Activated CD8-positive, alpha-beta memory T cell treated with anti-CD3 and anti-CD28 coated beads, Interleukin-2, amount 50 U/mL, for 1 hour (primary cell): ENCODE measurements at regions not wholly inside any gene's neighbourhood (a gene's known extent, or its start where the extent isn't known, plus 50 kb on each side); places are given as distances from the start of the nearest gene placed in this dataset.
"Not testable (repeated sequence)": the region's sequence is repeated elsewhere in the genome, so short reads cannot be mapped to it uniquely, and the experiment has no call there.

Source experiments
- DNase-seq: peaks from one replicate; pipeline ENCODE4 v3.0.0-alpha.2; 2020; ENCODE audit errors: extremely low read depth

- no peak for DNase-seq
These were observed 82.3 kb upstream of the MFGE8 start for GRCh38 chr15:88995449-88995848.

- no peak for DNase-seq
These were observed 84.4 kb upstream of the MFGE8 start for GRCh38 chr15:88997531-88997930.

DNA sequence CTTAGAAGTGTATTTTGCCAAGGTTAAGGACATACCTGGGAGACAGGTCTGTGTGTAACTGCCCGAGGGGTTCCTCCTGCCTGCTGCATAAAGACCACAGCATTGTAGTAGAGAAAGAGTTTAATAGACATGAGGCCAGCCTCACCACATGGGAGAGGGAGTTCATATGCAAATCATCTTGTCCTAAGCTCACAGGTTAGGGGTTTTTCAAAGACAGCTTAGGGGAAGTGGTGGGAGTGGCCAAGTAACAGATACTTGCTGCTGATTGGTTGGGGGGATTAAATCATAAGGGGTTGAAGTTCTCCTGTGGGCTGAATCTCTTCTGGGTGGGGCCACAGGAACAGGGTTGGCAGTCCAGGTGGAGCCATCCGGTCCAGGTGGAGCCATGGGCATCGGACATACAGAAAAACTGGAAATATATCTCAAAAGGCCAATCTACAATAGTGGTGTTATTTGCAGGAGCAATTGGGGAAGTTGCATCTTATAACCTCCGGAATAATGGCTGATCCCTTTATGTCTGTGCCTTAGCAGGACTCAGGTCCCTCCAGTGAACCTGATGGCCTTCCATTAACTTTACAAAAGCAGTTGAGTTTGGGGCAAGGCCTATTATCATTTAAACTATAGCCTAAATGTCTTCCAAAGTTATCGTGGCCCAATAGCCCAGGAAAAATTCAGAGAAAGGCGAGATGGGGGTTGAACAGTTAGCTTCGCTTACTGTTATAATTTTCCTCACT lies 86.0 kb upstream of the MFGE8 start:
- DNase-seq: no peak

DNA sequence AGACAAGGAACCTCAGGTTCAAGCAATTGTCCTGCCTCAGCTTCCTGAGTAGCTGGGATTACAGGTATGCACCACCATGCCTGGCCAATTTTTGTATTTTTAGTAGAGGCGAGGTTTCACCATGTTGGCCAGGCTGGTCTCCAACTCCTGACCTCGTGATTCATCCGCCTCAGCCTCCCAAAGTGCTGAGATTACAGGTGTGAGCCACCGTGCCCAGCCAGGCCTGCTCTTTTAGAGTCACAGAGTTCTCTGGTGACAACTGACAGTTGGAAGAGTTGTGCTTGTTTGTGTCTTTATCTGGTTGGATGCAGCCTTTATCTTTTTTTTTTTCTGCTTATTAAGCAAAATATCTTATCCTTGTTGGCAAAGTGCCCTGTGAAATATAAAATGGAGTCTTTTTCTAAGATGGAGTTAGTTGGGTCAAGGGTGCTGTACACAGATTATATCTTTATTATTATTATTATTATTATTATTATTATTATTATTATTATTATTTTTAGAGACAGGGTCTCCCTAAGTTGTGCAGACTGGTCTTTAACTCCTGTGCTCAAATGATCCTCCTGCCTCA lies 86.5 kb upstream of the ABHD2 start:
- not testable (repeated sequence) for DNase-seq

- DNase-seq: no peak
These were observed 85.9 kb upstream of the ABHD2 start for GRCh38 chr15:89002281-89002761.

DNA sequence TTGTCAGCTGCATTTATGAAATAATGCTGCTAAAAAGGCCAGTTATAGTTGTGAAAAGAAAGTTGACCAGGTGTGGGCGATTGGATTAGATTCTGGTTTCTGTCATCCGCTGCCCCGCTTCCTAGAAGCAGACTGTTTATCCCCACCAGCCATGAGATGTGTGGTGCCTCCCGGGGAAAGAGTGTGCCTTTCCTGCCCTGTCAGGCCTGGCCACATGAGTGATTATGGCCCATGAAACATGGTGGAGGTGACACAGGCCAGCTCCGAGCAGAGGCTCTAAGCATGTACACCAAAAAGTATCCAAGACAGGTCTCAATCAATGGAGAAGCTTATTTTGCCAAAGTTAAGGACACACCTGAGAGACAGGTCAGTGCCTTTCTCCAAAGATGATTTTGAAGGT lies 85.4 kb upstream of the ABHD2 start:
- DNase-seq: no peak

- no peak for DNase-seq
These were observed 84.2 kb upstream of the ABHD2 start for GRCh38 chr15:89003865-89004725.

DNA sequence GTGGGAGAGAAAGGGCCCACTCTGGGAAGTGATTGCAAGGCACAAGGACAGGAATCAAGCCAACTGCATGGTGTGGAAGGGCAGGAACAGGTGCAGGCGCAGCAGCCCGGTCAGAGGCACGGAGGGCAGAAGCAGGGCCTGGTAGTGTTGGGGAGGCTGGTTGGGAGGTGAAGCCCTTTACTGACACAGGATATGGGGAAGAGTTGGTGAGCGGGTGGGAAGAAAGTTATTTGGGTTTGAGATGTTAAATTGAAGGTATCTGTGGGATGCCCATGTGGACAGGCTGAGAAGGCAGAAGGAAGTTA lies 83.6 kb upstream of the ABHD2 start:
- DNase-seq: no peak

GRCh38 chr15:89007527-89007926 lies 80.7 kb upstream of the ABHD2 start:
- not testable (repeated sequence) for DNase-seq

DNA sequence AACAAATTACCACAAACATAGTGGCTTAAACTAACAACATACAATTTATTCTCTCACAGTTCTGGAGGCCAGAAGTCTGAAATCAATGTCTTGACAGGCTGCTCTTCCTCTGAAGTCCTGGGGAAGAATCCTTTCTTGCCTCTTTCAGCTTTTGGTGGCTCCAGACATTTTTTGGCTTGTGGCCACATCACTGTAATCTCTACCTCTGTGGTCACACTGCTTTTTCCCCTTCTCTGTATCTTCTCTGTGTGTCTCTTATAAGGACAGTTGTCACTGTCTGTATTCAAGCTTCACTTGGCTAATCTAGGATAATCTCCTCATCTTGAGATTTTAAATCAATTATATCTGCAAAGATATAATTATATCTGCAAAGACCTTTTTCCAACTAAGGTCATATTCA lies 80.3 kb upstream of the ABHD2 start:
- no peak for DNase-seq

DNA sequence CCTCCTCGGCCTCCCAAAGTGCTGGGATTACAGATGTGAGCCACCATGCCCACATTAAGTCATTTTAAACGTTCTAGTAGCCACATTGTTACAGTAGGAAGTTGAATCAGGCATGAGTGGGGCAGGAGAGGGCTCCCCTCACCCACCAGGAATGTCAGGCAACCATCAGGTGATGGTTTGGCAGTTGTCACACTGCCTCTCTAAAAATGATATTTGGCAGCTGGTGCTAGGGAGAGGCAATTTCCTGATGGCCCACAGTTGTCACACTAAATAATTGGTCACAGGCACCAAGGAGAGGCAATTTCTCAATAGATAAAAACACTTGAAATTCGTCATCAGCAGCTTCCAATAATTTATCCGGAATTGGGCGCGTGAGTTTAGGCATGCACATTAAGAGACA lies 79.2 kb upstream of the ABHD2 start:
- DNase-seq: no peak

GRCh38 chr15:89015412-89016097 lies 72.7 kb upstream of the ABHD2 start:
- DNase-seq: no peak

GRCh38 chr15:89016549-89017041 lies 71.7 kb upstream of the ABHD2 start:
- no peak for DNase-seq

GRCh38 chr15:89017370-89018066 lies 70.7 kb upstream of the ABHD2 start:
- DNase-seq: peak; percentile 56

- DNase-seq: no peak
These were observed 70.0 kb upstream of the ABHD2 start for GRCh38 chr15:89018207-89018606.

- no peak for DNase-seq
These were observed 68.8 kb upstream of the ABHD2 start for GRCh38 chr15:89019436-89019835.

DNA sequence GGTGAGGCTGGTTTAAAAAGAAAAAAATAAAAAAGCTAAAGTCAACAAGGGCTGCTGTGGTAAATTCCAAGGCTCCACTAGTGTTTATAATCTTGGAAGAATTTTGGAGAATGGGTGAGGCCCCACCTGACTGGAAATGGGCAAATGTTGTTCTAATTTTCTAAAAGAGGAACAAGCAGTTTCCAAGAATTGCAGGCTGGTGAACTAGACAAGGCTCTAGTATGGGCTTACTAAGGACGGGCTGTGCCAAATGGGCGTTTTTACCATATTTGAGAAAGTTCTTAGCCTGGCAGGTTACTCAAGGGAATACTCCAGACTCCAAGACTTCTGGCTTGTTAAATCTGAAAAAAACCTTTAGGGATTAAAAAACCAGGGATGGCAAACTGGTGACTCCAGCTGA lies 67.0 kb upstream of the ABHD2 start:
- DNase-seq: no peak

GRCh38 chr15:89021886-89022285 lies 66.4 kb upstream of the ABHD2 start:
- not testable (repeated sequence) for DNase-seq

GRCh38 chr15:89023311-89023961 lies 64.8 kb upstream of the ABHD2 start:
- DNase-seq: no peak

DNA sequence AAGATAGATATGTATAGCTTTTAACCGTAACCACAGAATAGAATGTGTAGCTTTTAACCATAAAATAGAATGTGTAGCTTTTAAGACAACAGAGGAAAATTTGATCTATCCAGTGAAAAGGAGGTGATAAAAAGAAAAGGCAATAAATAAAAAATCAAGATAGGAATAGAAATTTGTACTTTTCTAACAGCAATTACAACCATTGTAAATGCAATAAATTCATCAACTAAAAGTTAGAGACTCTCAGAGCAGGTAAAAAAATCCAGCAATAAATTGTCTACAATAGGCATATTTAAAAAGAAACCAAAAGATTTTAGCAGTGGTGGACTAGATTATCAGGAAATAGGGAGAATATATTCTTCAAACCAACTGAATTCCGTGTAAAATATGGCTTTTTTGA lies 63.8 kb upstream of the ABHD2 start:
- no peak for DNase-seq

GRCh38 chr15:89026167-89026566 lies 62.1 kb upstream of the ABHD2 start:
- no peak for DNase-seq
